CD4-positive, alpha-beta T cell treated with Interferon alpha-2 for 1 hour (primary cell): ENCODE measurements at regions not wholly inside any gene's neighbourhood (a gene's known extent, or its start where the extent isn't known, plus 50 kb on each side); places are given as distances from the start of the nearest gene placed in this dataset.
A peak's percentile ranks its signal among the peaks of the same experiment; 100 is the strongest.

ENCODE experiments used
- DNase-seq, 2 donors: peaks; one replicate each; pipeline ENCODE4 v3.0.0-alpha.2; 2020 to 2022

GRCh38 chr4:116400480-116400879 is 684.9 kb downstream of the TRAM1L1 start:
- no peak for DNase-seq

GRCh38 chr4:116397714-116398113 is 687.7 kb downstream of the TRAM1L1 start:
- no peak for DNase-seq

GRCh38 chr4:116397291-116397690 is 688.1 kb downstream of the TRAM1L1 start:
- DNase-seq, result no peak

GRCh38 chr4:116395408-116395807 is 690.0 kb downstream of the TRAM1L1 start:
- no peak for DNase-seq

DNA sequence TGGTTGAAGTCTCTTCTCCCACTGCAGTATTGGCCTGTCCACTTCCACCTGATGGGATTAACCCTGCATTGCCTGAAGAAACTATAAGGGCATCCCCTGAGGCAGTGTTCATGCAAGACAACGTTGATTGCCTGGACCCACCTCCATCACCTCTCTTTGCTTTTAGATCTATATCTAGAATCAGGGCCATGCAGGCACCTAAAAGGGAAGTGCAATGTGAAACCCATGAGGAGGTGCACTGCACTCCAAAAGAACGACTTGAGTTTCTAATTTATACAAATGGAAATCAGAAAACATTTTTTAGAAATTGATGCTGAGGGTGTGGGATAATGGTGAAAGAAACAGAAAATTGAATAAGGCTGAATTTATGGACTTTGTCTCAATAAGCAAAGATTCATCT is 694.4 kb downstream of the TRAM1L1 start:
- no peak for DNase-seq

- no peak for DNase-seq
These were observed 696.2 kb downstream of the TRAM1L1 start for GRCh38 chr4:116389139-116389538.

DNA sequence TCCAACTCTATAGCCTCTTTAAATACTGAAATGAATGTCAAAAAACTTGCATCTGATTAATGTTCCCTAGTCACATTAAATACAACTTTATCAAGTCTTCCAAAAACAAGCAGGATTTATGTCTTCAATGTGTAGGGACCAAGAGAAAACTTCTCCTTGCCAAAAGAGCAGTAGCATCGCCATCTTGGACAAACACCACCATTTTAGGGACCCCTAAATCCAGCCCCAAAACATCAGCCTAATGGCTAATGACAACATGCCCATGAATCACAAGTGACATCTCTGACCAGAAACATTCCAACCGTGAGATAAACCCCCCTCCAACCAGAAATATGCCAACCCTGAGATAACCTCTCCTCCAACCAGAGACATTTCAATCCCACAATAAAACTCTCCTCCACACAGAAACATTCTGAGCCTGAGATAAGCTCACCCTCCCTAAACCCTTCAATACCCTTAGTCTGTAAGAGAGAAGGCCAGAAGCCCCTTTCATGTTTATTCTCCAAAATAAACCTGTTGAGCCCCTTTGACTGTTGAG is 697.4 kb downstream of the TRAM1L1 start:
- DNase-seq, result no peak

DNA sequence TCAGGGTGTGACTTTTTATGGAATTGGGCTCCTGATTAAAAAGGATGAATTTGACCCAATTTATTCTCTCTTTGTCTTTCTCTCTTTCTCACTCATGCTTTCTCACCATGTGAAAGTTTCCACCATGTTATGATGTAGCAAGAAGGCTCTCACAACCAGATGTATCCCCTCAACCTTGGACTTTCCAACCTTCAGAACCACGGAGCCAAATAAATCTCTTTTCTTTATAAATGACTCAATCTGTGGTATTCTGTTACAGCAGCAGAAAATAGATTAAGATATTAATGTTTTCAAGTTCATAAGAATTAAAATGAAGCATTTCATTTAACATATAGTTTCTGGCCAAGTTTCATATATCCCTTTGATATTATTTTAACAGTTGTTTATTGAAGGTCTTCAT is 698.5 kb downstream of the TRAM1L1 start:
- no peak for DNase-seq

DNA sequence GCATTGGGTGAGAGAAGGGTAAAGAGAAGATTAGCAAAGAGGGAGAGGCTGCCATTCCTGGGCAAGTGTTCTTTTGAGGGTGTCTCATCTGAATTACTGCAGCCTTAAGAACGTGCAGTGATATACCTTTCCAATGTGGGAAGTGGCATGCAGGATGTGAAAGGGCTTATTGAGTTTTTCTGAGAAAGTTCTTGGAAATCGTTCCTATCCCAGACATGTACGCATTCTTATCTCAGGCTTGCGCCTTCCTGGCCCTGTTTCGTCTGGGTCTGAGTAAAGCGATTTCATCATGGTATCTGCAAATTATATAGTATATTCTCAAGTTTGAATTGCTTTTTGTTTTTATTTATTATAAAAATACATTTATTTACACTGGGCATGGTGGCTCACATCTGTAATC is 699.8 kb downstream of the TRAM1L1 start:
- no peak for DNase-seq

GRCh38 chr4:116374815-116375214 is 710.6 kb downstream of the TRAM1L1 start:
- no peak for DNase-seq

DNA sequence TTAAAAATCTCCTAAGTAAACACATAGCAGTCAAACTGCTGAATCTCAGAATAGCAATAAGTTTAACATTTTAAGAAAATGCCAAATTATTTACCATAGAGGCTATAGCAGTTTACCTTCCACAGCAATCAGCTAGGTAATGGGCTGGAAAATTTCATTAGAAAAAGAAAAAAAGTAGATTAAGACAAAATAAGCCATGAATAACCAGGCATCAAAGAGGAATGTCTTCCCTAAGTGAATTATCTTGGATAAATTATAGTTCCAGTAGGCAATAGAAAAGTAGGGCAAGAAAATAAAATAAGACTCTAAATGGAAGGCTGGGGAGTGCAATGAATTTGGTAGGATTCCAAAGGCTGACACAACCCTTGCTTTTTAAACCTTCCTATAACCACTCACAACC is 722.8 kb downstream of the TRAM1L1 start:
- DNase-seq, result no peak

- no peak for DNase-seq
These were observed 723.6 kb downstream of the TRAM1L1 start for GRCh38 chr4:116361790-116362189.

DNA sequence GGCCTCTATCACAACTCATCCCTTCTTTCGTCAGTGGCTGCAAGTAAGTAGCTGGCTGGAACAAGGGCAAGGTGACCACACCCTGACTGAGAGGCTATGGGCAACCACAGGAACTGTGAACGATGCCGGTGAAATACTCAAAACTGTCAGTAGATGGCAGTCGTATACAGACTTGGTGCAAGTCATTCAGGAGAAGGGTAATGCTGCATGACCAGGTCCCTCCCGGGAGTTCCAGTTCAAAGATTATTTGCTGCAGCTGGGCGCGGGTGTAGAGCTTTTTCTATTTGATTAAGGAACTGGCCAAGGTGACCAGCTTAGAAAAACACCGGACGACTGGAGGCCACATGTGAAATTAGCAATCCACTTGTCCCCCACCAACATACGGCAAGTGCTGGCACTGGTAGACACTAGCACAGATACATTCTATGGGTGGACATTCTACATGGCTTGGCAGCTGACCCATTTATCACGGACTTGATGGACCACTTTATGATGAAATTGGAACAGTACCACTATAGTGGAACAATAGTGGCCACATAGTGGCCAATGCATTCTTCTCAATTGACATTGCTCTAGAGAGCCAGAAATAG is 726.6 kb downstream of the TRAM1L1 start:
- DNase-seq, result peak; percentile 11 to 37

GRCh38 chr4:116357758-116358157 is 727.6 kb downstream of the TRAM1L1 start:
- peak in 1 of 2 donors; percentile 16 for DNase-seq

DNA sequence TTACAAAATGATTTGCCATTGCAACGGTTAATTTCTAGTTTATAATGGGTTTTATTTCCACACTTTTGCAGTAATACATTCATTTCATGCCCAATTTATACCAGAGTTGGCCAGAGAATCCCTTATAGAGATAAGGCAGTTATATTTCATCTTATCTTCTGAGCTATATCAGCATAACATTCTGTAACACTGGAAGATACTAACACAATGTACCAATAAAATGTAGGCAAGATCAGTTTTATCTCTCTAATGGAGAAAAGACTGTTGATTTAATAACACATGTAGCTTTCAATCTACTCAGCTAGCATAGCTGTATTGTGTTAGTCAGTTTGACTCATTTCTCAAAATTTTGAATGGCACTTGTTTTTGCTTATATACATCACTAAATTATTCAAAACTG is 738.6 kb downstream of the TRAM1L1 start:
- DNase-seq, result no peak

GRCh38 chr4:116343809-116344208 is 741.6 kb downstream of the TRAM1L1 start:
- DNase-seq, result no peak

DNA sequence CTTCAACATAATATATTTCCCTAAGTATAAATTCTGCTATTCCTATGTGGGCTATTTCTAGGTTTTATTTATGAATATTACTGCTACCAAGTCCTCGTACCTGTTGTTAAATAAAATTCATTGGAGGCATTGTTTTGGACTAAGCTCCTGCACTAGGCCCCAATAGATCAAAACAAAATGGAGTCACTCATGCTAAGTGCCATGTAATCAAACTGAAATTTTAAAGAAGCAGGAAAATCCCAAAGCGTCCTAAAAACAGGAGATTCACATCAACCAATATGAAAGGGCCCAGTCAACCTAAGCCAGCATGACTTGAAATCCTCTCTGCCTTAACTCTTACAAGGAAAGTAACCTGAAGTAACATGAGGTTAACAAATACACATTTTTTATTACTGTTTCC is 743.2 kb downstream of the TRAM1L1 start:
- no peak for DNase-seq

DNA sequence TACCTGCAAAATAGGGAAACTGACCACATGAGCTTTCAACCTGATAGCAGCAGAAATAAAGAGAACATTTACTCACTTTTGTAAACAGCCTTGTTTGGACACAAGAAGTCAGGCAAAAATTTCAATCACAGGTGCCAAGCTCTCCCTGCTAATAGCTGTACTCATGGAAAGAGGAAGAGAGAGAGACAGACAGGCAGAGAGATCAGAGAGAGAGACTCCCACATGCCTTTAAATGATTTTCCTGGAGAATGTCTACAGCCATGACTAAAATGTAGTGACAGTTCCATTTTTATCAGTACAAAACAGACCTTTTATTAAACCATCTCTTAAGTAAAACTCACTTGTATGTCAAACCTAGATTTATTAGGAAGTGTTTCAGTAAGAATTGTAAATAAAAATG is 752.9 kb downstream of the TRAM1L1 start:
- no peak for DNase-seq

GRCh38 chr4:116328261-116328860 is 757.0 kb downstream of the TRAM1L1 start:
- no peak for DNase-seq

GRCh38 chr4:116323606-116324005 is 761.8 kb downstream of the TRAM1L1 start:
- DNase-seq, result no peak

- DNase-seq, result no peak
These were observed 763.9 kb downstream of the TRAM1L1 start for GRCh38 chr4:116321471-116321870.

DNA sequence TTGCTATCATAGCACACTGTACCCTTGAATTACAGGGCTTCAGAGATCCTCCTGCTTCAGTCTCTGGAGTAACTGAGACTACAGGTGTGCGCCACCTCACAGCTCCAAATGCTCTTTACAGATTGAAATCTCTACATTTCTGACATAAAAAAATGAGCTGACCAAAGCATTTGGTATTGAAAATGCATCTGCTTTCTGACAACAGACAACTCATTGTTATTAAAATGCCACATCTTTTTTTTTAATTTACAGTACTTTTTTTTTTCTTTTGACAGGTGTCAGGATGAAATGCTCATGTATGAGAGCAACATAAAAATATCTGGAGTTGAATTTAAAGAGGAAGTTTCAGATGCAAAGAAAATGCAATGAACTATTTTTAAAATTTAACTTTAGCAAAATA is 764.5 kb downstream of the TRAM1L1 start:
- no peak for DNase-seq

DNA sequence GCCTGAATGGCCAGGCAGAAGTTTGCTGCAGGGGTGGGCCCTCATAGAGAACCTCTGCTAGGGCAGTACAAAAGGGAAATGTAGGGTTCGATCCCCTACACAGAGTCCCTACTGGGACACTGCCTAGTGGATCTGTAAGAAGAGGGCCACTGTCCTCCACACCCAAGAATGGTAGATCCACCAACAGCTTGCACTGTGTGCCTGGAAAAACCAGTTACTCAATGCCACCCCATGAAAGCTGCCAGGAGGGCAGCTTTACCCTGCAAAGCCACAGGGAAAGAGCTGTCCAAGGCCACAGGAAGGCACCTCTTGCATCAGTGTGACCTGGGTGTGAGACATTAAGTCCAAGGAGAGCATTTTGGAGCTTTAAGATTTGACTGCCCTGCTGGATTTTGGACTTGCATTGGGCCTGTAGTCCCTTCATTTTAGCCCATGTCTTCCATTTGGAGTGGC is 781.6 kb downstream of the TRAM1L1 start:
- no peak for DNase-seq

DNA sequence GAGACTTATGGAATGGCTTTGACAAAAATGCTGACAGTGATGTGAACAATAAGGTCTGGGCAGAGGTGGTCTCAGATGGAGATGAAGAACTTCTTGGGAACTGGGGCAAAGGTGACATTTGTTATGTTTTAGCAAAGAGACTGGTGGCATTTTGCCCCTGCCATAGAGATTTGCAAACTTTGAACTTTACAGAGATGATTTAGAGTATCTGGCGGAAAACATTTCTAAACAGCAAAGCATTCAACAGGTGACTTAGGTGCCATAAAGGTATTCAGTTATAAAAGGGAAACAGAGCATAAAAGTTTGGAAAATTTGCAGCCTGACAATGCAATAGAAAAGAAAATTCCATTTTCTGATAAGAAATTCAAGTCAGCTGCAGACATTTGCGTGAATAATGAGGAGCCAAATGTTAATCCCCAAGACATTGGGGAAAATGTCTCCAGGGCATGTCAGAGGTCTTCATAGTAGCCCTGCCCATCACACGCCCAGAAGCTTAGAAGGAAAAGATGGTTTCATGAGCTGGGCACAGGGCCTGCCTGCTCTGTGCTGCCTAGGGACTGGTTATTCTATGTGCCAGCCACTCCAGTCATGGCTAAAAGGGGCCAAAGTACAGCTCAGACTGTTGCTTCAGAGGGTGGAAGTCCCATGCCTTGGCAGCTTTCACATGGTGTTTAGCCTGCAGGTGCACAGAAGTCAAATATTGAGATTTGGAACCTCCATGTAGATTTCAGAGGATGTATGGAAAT is 782.2 kb downstream of the TRAM1L1 start:
- DNase-seq, result no peak
